ENCODE measurements at regions not wholly inside any gene's neighbourhood (a gene's known extent, or its start where the extent isn't known, plus 50 kb on each side); places are given as distances from the start of the nearest gene placed in this dataset.

GRCh38 chr12:39065455-39065854 is 160.1 kb upstream of the CPNE8 start:
- no peaks in the 10 kb centered on the region for H3K36me3 ChIP-seq (ENCODE audit: low read depth, missing control alignments)
- no peaks in the 10 kb centered on the region for H3K4me1 ChIP-seq
- no peak overlapping the region for H3K27ac ChIP-seq
- no peaks in the 10 kb centered on the region for H3K27me3 ChIP-seq
- intact Hi-C loops (cut with DNase I; ENCODE audit: low total_unique reads) = no loop called here
- no peak overlapping the region for H3K4me3 ChIP-seq
- DNase-seq = no peak
- no peaks in the 10 kb centered on the region for H3K9me3 ChIP-seq
- no peak for TF ChIP-seq POLR2A (IDR thresholded peaks at IDR 0.05)
- TF ChIP-seq, protein P1, sequence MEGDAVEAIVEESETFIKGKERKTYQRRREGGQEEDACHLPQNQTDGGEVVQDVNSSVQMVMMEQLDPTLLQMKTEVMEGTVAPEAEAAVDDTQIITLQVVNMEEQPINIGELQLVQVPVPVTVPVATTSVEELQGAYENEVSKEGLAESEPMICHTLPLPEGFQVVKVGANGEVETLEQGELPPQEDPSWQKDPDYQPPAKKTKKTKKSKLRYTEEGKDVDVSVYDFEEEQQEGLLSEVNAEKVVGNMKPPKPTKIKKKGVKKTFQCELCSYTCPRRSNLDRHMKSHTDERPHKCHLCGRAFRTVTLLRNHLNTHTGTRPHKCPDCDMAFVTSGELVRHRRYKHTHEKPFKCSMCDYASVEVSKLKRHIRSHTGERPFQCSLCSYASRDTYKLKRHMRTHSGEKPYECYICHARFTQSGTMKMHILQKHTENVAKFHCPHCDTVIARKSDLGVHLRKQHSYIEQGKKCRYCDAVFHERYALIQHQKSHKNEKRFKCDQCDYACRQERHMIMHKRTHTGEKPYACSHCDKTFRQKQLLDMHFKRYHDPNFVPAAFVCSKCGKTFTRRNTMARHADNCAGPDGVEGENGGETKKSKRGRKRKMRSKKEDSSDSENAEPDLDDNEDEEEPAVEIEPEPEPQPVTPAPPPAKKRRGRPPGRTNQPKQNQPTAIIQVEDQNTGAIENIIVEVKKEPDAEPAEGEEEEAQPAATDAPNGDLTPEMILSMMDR (IDR thresholded peaks at IDR 0.05) = no peak
- WGBS, 2 donors = 73 to 75% methylated on average over 2 of the region's 2 CpGs

- Histone ChIP-seq H3K4me3 (no peak overlapping the region), H3K27ac (no peak overlapping the region), H3K27me3 (no peaks in the 10 kb centered on the region), H3K36me3 (ENCODE audit: low read depth, missing control alignments) (no peaks in the 10 kb centered on the region), H3K4me1 (no peaks in the 10 kb centered on the region), H3K9me3 (no peaks in the 10 kb centered on the region)
- intact Hi-C loops (cut with DNase I; ENCODE audit: low total_unique reads) = no loop called here
- WGBS, 2 donors = 79 to 81% methylated on average over 7 of the region's 7 CpGs
- TF ChIP-seq, protein P1 (IDR thresholded peaks at IDR 0.05) = no peak
- no peak for TF ChIP-seq POLR2A (IDR thresholded peaks at IDR 0.05)
- DNase-seq = no peak
Measured at GRCh38 chr12:39064708-39065107, 159.3 kb upstream of the CPNE8 start.

GRCh38 chr12:39062266-39062996 is 157.0 kb upstream of the CPNE8 start:
- no peaks in the 10 kb centered on the region for H3K4me1 ChIP-seq
- no peaks in the 10 kb centered on the region for H3K9me3 ChIP-seq
- TF ChIP-seq, protein P1 (IDR thresholded peaks at IDR 0.05) = no peak
- no peak for TF ChIP-seq POLR2A (IDR thresholded peaks at IDR 0.05)
- no peak overlapping the region for H3K4me3 ChIP-seq
- no peaks in the 10 kb centered on the region for H3K36me3 ChIP-seq (ENCODE audit: low read depth, missing control alignments)
- no peak overlapping the region for H3K27ac ChIP-seq
- H3K27me3 ChIP-seq = no peaks in the 10 kb centered on the region
- DNase-seq = no peak
- 55 to 73% methylated on average over 3 of the region's 3 CpGs for WGBS, 2 donors
- intact Hi-C loops (cut with DNase I; ENCODE audit: low total_unique reads) = no loop called here

DNA sequence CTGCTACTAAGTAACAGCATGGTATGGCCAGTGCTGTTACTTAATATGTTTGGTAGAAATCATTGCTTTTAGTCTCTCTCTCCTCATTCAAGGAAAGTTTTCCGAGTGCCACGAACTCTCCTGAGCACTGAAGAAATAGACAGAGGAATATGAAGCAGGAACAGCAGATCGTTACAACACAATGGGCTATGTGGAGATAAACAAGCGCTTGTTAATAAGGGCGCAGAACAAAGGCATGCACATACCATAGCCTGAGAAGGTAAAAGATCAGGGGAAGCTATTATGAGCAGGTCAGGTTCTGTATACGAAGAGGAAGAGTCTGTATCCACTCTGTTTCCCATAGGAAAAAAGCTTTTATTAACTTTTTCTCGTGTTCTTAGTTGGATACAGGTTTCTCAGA is 156.2 kb upstream of the CPNE8 start:
- TF ChIP-seq, protein P1 (IDR thresholded peaks at IDR 0.05) = no peak
- TF ChIP-seq POLR2A (IDR thresholded peaks at IDR 0.05) = no peak
- Histone ChIP-seq H3K4me3 (no peak overlapping the region), H3K27ac (no peak overlapping the region), H3K36me3 (ENCODE audit: low read depth, missing control alignments) (no peaks in the 10 kb centered on the region), H3K27me3 (no peaks in the 10 kb centered on the region), H3K4me1 (no peaks in the 10 kb centered on the region), H3K9me3 (no peaks in the 10 kb centered on the region)
- no peak for DNase-seq
- intact Hi-C loops (cut with DNase I; ENCODE audit: low total_unique reads) = no loop called here
- 62 to 75% methylated on average over 7 of the region's 7 CpGs for WGBS, 2 donors

DNA sequence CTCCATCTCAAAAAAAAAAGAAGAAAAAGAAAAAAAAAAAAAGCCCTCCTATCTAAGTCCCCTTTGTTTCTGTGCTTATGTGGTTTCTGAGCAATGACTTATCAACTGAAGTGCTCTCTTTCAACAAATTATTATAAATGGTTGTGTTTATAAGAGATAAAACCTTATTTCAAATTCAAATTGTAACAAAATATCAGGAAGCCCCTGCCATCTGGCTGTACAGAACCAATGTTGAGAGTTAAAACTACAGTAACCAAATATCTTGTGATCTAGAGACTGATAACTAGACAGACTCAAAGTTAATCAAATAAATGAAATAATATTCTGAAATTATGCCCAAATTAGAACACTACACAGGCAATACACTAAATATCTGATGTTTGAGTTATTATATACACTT is 143.0 kb upstream of the CPNE8 start:
- H3K27ac ChIP-seq = no peak overlapping the region
- H3K27me3 ChIP-seq = no peaks in the 10 kb centered on the region
- no peak overlapping the region for H3K4me3 ChIP-seq
- no peak for TF ChIP-seq POLR2A (IDR thresholded peaks at IDR 0.05)
- TF ChIP-seq, protein P1 (IDR thresholded peaks at IDR 0.05) = no peak
- H3K36me3 ChIP-seq (ENCODE audit: low read depth, missing control alignments) = no peaks in the 10 kb centered on the region
- intact Hi-C loops (cut with DNase I; ENCODE audit: low total_unique reads) = no loop called here
- no peaks in the 10 kb centered on the region for H3K4me1 ChIP-seq
- no peaks in the 10 kb centered on the region for H3K9me3 ChIP-seq
- DNase-seq = no peak

Measured in testis (tissue), 2 donors.